Lower leg skin (tissue), 4 donors: ENCODE measurements at regions not wholly inside any gene's neighbourhood (a gene's known extent, or its start where the extent isn't known, plus 50 kb on each side); places are given as distances from the start of the nearest gene placed in this dataset.

Experiments used
- DNase-seq, 2 donors: peaks; one replicate each; pipeline ENCODE4 v3.0.0-alpha.2; 2019; ENCODE audit warnings: low spot score in 2 of 2
- H3K4me3 ChIP-seq: fragments of 200-600 bp; sonication (generic); 2 replicates; pipeline ENCODE4 v1.5.1; 2017; ENCODE audit warnings: mild to moderate bottlenecking, low read depth; ENCODE audit not compliant: poor library complexity, severe bottlenecking
- POLR2A ChIP-seq, 2 donors: fragments of 450-650 bp; IDR thresholded peaks; one replicate each; pipeline ENCODE4 v1.6.1; 2016 to 2017; ENCODE audit warnings: antibody characterized with exemption in 2 of 2, mild to moderate bottlenecking in 1 of 2, moderate library complexity in 1 of 2
- WGBS, 2 donors: methylation state at CpG; one replicate each; pipeline ENCODE4 v1.1.5; 2018; 5-methylcytosine and 5-hydroxymethylcytosine counted together
- intact Hi-C: fragments of 100-400 bp; cut with DNase I; formaldehyde crosslinking; loops from one replicate; pipeline ENCODE4 v1.15.0; 2023; ENCODE audit warnings: low total_unique reads
- TF ChIP-seq, protein P1 (sequence below), 3 donors: fragments of 450-650 bp; IDR thresholded peaks; one replicate each; pipeline ENCODE4 v1.5.1; 2016; ENCODE audit warnings: antibody characterized with exemption in 3 of 3, mild to moderate bottlenecking in 3 of 3, moderate library complexity in 2 of 3

DNA sequence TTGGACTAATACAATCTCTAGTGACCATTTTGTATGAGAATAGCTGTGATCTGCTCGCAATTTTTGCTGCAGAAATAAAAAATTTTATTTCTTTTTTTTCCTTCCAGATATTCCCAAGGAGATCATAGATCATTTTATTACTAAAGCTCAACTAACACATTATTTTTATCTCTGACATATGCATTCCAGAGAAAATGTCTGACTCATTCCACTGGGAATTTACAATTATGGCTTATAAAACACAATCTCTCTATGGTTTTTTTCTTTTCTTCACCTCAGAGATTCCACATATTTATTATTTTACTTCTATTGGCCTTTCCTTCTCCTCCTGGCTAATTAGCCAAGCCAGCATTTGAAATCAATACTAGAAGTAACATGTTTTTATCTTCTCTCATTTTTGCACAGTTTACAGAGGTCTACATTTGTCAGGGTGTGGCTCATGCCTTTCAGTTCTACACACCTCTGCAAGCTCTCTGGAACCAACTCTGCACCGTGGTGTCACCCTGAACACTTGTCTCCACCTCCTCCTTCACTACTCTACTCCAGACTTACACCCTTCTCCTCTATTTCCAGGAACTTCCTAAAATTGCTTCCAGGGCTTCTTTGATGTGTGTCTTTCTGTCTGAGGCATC, 59.8 kb upstream of the GPM6A start:
- WGBS, 2 donors = 22 to 27% methylated on average over 2 of the region's 2 CpGs
- H3K4me3 ChIP-seq = no peak overlapping the region
- TF ChIP-seq, protein P1, sequence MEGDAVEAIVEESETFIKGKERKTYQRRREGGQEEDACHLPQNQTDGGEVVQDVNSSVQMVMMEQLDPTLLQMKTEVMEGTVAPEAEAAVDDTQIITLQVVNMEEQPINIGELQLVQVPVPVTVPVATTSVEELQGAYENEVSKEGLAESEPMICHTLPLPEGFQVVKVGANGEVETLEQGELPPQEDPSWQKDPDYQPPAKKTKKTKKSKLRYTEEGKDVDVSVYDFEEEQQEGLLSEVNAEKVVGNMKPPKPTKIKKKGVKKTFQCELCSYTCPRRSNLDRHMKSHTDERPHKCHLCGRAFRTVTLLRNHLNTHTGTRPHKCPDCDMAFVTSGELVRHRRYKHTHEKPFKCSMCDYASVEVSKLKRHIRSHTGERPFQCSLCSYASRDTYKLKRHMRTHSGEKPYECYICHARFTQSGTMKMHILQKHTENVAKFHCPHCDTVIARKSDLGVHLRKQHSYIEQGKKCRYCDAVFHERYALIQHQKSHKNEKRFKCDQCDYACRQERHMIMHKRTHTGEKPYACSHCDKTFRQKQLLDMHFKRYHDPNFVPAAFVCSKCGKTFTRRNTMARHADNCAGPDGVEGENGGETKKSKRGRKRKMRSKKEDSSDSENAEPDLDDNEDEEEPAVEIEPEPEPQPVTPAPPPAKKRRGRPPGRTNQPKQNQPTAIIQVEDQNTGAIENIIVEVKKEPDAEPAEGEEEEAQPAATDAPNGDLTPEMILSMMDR (IDR thresholded peaks at IDR 0.05) = no peak
- TF ChIP-seq POLR2A (IDR thresholded peaks at IDR 0.05) = no peak
- intact Hi-C loops = no loop called here
- no peak for DNase-seq

DNA sequence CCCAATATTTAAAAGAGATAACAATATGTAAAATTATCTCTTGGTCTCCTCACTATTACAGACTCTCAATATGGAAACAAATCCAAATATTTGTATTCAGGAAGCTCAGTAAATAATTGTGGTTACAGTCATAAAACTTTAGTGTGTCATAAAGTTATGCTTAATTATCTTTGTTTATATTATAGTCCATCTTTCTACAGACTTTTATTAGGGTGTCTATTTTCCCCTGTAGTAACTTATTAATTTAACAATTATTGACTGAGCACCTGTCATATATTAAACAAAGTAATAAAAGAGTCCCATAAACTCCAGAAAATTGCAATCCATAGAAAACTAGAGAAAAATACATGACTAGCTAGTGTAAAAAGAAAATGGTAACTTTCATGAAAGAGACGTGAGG, 61.6 kb upstream of the GPM6A start:
- no peak for TF ChIP-seq POLR2A (IDR thresholded peaks at IDR 0.05)
- TF ChIP-seq, protein P1 (IDR thresholded peaks at IDR 0.05) = no peak
- intact Hi-C loops = no loop called here
- H3K4me3 ChIP-seq = no peak overlapping the region
- no peak for DNase-seq
- 72 to 83% methylated on average over 1 of the region's 1 CpG for WGBS, 2 donors

DNA sequence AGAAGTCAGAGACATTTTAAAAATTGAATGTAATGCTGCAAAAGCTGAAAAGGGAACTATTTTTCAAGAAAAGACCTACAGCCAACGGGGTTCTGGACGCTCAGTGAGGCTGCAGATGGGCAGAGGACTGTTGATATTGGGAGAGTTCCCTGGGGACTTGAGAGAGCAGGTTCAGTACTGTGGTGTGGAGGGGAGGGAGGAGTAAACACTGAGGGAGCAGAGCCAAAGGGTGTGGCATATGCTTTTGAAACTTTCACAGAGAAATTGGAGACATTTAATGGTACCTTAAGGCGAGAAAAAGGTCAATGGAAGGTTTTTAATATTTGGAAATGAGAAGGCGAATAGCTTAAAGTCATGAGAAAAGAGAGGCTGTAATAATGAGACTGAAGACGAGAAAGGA, 62.2 kb upstream of the GPM6A start:
- 46 to 48% methylated on average over 5 of the region's 5 CpGs for WGBS, 2 donors
- TF ChIP-seq, protein P1 (IDR thresholded peaks at IDR 0.05) = no peak
- TF ChIP-seq POLR2A (IDR thresholded peaks at IDR 0.05) = no peak
- H3K4me3 ChIP-seq = no peak overlapping the region
- no peak for DNase-seq
- intact Hi-C loops = no loop called here

DNA sequence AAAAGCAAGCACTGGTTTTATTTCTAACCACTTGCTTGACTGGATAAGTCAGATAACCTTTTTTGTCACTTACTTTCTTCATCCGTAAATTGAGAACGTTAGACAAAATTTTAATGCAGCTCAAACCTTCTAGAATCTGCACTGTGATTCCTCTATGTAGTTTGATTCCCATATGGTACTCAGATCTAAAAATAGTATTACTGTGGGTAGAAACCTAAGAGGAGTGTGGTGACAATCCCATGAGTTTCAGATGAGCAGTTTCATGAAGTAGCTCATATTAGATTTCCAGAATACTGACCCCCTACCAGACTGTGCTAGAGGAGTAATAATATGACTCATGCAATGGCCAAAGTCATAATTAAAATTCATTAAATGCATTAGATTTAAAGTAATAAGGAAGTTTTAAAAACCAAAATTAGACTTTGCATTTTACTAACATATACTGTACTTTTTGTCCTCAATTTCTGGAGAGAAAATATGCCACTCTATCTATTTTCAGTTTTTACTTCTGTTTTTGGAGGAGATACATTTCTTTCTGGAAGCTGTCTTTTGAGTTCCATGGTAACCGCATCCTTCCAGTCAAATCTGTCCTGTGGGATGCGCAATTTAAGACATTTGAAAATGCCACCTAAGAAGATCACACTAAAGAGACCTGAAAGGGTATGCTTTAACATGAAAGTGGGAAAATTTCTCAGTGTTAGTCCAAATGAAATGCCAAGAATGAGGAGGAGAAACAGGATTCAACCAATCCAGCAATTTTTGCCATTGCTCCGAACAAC, 64.1 kb upstream of the GPM6A start:
- TF ChIP-seq, protein P1 (IDR thresholded peaks at IDR 0.05) = no peak
- TF ChIP-seq POLR2A (IDR thresholded peaks at IDR 0.05) = no peak
- intact Hi-C loops = no loop called here
- no peak for DNase-seq
- 84 to 86% methylated on average over 5 of the region's 5 CpGs for WGBS, 2 donors
- no peak overlapping the region for H3K4me3 ChIP-seq

DNA sequence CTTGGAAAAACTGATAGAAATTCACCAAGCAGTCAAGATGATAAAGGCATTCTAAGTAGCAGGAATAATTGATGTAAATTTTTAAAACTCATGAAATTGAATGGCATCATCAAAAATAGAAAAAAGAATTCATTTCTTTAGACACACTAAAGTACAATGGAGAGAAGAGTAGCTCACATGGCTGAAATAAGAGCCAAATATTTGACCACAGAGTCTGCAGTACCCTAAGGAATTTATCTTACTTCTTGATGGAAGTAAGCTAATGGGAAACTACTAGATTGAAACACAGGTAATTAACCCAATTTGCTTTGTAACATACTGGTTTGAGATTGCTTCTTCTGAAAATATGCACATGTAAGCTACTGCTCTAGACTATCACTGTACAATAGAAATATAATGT, 70.8 kb upstream of the GPM6A start:
- no peak overlapping the region for H3K4me3 ChIP-seq
- DNase-seq = no peak
- intact Hi-C loops = no loop called here
- TF ChIP-seq, protein P1 (IDR thresholded peaks at IDR 0.05) = no peak
- TF ChIP-seq POLR2A (IDR thresholded peaks at IDR 0.05) = no peak
